ENCODE measurements at regions not wholly inside any gene's neighbourhood (a gene's known extent, or its start where the extent isn't known, plus 50 kb on each side); places are given as distances from the start of the nearest gene placed in this dataset.
"Not testable (repeated sequence)": the region's sequence is repeated elsewhere in the genome, so short reads cannot be mapped to it uniquely, and the experiment has no call there.

DNA sequence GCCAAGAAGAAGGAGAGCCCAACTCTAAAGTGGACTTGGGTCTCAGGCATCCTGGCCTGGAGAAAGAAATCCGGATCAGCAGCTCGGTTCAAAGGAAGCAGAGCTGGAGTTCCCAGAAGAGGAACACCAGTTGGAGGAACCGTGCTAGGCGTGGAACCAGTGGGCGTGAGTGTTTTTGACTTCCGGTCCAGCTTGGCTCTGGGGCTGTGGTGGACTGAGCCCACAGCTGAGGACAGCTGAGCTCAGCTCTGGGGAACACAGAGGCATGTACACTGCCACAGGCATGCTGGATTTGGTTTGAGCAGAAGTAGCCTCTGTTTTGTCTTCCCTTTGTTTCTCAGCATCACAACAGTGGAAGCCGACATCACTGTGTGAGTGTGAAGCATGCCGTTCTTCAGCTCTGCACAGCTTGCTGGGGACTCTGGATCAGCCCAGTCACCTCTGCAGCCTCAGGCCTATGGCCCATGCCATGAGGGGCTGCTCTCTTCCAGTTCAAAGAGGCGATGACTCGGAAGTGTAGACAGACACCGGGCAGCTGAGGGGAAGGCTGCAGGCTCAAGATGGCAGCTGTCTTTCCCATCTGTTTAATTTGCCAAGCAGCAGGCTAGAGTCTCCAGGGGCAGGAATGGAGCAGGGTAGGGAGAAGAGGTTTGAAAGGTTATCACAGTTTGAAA lies 185.8 kb upstream of the UBE3A start:
- DNase-seq (ENCODE audit: low read depth), result no peak

- no peak for DNase-seq (ENCODE audit: low read depth)
Measured at GRCh38 chr15:25623708-25624107, 184.9 kb upstream of the UBE3A start.

DNA sequence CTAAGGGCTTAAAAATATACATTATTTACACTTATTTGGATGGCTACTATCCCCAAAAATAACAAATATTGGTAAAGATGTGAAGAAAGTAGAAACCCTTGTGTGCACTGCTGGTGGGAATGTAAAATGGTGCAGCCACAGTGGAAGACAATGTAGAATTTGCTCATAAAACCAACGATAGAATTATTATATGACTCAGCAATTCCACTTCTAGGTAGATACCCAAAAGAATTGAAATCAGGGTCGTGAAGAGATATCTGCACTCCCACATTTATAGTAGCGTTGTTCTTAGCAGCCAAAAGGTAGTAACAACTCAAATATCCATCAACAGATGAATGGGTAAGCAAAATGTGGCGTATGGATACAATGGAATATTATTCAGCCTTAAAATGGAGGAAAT lies 181.6 kb upstream of the UBE3A start:
- no peak for DNase-seq (ENCODE audit: low read depth)

DNA sequence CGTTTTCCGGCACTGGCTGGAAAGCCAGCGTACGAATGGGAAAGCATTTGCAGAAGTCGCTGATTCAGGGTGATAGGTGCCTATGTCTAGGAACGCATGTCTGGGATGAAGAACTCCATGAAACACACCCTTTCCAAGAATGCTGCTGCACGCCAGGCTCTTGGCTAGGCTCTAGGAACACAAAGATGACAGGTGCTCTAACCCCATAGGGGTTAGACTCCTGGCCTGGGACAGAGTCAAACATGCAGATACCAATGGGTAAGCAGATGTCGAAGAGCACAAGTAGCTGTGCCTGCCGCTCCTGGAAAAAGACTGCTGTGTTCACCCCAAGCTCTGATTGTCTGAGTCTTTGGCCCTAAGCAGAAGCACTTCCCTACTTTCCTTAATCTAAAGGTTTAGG lies 180.9 kb upstream of the UBE3A start:
- no peak for DNase-seq (ENCODE audit: low read depth)

DNA sequence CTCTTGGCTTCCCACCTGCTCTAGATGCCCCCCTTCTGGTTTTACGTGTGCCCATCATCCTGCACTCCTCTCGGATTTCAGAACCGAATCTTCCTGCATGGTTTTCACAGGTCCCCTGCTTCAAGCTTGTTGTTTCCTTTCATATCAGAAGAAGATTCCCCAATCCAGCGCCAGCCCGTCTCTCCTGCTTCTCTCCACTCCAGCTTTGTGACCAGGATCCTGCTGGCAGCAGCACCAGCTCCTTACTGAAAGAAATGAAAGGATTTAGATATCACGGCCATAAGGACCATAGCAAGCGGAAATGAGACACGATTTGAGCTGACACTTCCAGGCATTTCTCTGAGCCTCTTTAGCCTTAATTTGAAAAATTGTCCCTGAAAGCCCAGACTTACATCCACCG lies 180.3 kb upstream of the UBE3A start:
- DNase-seq (ENCODE audit: low read depth), result no peak

GRCh38 chr15:25618161-25618560 lies 179.3 kb upstream of the UBE3A start:
- DNase-seq (ENCODE audit: low read depth), result no peak

DNA sequence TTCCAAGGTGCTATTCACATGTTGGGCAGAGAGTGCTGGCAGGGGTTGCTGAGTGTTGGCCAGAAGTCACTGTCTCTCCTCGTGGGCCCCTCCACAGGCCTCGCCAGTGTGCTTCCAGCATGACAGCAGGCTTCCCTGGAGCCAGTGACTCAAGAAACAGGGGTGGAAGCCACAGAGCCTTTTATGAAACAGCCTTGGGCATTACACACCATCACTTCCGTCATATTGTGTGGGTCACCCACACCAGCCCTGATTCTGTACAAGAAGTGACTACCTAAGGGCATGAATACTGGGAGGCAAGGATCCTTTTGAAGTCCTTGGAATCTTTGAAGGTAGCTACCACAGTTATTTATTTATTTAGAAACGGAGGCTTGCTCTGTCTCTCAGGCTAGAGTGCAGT lies 177.6 kb upstream of the UBE3A start:
- no peak for DNase-seq (ENCODE audit: low read depth)

DNA sequence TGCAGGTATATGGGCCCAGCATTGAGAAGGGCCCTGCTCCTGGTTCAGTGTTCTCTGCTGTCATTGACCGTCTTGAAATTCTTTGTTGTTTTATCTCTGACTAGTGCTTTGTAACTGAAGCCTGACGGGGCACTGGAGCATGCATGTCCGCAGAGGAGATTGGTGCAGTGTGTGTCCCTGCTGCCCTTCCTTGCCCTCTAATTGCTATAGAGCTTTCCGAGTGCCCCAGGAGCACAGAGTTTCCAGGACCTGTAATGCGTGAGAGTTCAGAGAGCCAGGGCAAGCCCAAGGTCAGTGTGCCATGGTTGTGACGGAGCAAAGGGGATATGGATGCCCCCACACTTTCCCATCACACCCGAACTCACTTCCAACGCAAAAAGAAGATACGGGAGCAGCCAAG lies 174.3 kb upstream of the UBE3A start:
- DNase-seq (ENCODE audit: low read depth), result no peak

GRCh38 chr15:25611603-25612002 lies 172.8 kb upstream of the UBE3A start:
- DNase-seq (ENCODE audit: low read depth), result no peak

GRCh38 chr15:25609371-25609770 lies 170.5 kb upstream of the UBE3A start:
- DNase-seq (ENCODE audit: low read depth), result no peak

- no peak for DNase-seq (ENCODE audit: low read depth)
Measured at GRCh38 chr15:25608926-25609325, 170.1 kb upstream of the UBE3A start.

GRCh38 chr15:25605151-25605550 lies 166.3 kb upstream of the UBE3A start:
- no peak for DNase-seq (ENCODE audit: low read depth)

DNA sequence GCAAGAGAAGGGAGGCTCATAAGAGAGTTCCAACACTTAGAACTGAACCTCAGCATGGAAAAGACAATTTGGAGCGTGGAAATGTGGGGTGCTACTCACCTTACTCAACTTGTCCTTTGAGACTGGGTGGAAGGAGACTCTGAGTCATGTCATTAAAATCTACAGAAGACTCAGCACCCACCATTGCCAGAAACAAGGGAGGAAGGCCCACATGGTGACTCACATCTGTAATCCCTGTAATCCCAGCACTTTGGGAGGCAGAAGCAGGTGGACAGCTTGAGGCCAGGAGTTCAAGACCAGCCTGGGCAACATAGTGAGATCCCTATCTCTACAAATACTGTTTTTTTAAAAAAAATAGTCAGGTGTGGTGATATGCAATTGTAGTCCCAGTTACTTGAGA lies 161.9 kb upstream of the UBE3A start:
- DNase-seq (ENCODE audit: low read depth), result no peak

DNA sequence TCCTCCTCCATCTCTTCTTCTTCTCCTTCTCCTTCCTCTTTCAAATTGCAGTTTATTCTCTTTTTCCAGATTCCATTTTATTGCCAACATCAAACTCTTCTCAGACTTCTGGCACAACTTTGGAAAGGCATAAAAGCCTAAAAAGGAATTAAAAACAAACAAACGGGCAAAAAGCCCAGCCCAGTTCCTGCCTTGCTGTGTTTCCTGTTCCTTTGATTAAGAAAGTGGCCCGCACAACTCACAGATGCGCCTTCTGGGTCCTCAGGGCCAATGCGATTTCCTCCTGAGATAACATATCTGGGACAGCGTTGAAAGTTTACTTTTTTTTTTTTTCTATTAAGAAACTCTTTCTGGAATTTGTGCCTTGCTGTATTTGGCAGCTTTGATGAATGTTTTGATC lies 158.7 kb upstream of the UBE3A start:
- no peak for DNase-seq (ENCODE audit: low read depth)

DNA sequence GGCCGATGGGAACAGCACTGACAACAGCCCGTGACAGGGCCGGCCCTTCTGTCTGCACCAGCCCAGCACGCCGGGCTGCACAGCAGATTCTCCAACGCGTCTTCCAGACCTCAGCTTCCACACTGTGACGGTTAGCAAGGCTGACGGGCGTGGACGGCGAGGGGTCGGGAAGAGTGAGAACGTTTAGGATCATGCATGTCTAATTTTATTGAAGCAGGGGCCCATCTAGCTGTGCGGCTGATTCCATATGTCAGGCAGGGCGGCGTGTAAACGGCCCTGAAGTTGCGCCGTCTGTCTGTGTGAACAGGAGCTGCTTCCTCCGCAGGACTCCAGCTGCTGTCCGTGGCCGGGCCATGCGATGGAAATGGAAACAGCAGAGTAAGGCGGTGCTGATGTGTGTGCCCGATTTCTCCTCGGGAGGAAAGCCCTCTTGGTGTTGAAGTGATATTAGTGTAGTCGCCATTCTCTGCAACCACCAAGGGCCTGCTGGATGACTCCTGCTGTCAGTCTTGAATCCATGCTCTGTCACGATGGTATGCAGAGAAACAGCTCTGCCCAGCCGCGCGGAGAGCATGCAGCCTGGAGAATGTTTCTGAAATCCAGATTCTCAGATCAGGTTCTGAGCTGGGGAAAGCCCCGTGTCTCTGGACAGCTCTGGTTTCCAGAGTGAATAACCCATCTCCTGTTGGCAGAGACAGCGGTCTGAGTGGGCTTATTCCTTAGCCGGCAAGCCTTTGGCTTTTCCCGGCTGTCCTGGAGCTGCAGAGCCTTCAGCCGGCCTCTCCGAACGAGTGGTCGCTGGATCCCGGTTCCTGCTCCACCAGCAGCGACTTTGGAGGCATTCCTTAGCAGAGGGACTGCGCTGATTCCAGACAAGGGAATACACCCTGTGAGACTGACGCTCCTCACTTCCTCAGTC lies 158.1 kb upstream of the UBE3A start:
- DNase-seq (ENCODE audit: low read depth), result no peak

- DNase-seq (ENCODE audit: low read depth), result no peak
Measured at GRCh38 chr15:25587616-25588340, 149.0 kb upstream of the UBE3A start.

DNA sequence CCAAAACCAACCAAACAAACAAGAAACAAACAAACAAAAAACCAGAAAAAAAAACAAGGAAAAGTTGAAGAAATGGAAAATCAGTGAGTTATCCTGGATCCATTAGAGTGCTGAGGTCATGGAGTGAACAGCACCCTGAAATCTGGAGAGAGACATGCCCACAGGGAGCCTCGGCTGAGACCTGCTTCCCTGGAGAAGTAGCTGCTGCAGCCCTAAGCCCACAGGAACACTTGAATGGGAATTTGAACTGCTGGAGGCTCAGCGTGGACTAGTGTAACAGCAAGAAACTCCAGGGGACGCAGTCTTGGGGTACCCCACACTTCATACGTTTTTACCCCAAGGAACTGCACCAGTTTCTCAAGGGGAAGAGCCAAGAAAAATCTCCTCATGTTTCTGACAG lies 144.1 kb upstream of the UBE3A start:
- no peak for DNase-seq (ENCODE audit: low read depth)

DNA sequence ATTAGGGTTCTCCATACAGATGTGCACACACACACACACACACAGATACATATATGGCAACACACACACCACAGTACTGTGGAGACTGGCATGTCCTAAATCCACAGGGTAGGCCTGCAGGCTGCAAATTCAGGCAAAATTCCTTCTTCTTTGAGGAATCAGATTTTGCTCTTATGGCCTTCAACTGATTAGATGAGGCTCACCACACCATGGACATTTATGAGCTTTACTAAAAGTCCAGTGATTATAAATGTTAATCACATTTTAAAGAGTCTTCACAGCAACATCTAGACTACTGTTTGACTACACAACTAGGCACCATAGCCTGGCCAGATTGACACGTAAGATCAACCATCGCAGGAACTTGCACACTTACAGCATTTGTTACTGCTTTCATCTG lies 140.3 kb upstream of the UBE3A start:
- no peak for DNase-seq (ENCODE audit: low read depth)

DNA sequence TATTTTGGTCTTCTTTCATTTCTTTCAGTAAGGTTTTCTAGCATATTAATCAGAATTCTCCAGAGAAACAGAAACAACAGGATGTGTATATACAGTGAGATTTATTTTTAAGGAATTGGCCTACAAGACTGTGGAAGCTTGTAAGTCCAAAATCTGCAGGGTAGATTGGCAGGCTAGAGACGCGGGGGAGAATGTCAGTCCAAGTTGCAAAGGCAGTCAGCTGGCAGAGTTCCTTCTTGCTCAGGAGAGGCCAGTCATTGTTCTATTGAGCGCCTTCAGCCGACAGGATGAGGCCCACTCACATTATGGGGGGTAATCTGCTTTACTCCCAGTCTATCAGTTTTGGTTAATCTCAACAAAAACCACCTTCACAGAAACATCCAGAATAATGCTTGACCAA lies 133.4 kb upstream of the UBE3A start:
- DNase-seq (ENCODE audit: low read depth), result no peak

- no peak for DNase-seq (ENCODE audit: low read depth)
Measured at GRCh38 chr15:25568751-25569150, 129.9 kb upstream of the UBE3A start.

- not testable (repeated sequence) for DNase-seq (ENCODE audit: low read depth)
Measured at GRCh38 chr15:25566545-25566944, 127.7 kb upstream of the UBE3A start.

GRCh38 chr15:25565470-25566264 lies 126.8 kb upstream of the UBE3A start:
- DNase-seq (ENCODE audit: low read depth), result no peak

All from amniotic epithelial cell (primary cell).